Gastrocnemius medialis (tissue), 4 donors: ENCODE measurements at regions not wholly inside any gene's neighbourhood (a gene's known extent, or its start where the extent isn't known, plus 50 kb on each side); places are given as distances from the start of the nearest gene placed in this dataset.

Experiments
- CTCF ChIP-seq, 5 experiments: fragments of 450-650 bp in 3 of 5; fragments of 200-600 bp in 2 of 5; sonication (generic) in 2 of 5; IDR thresholded peaks in 4 of 5; conservative IDR thresholded peaks in 1 of 5; 1 replicate in 4 of 5; 2 replicates in 1 of 5; pipeline ENCODE4 v1.5.1; 2016 to 2019; ENCODE audit warnings: antibody characterized with exemption in 5 of 5, mild to moderate bottlenecking in 3 of 5, moderate library complexity in 3 of 5
- POLR2A ChIP-seq, 2 donors: fragments of 450-650 bp; IDR thresholded peaks; one replicate each; pipeline ENCODE4 v1.6.1; 2017; ENCODE audit warnings: antibody characterized with exemption in 2 of 2, mild to moderate bottlenecking in 2 of 2, moderate library complexity in 2 of 2

- TF ChIP-seq POLR2A (IDR thresholded peaks at IDR 0.05) = no peak
- no peak for TF ChIP-seq CTCF (IDR thresholded peaks at IDR 0.05 in 4 of 5, conservative IDR thresholded peaks at IDR 0.05 in 1 of 5)
Observed at GRCh38 chr4:55756208-55756607, 63.4 kb upstream of the EXOC1L start.
